HG03558 (cell line): ENCODE measurements at regions not wholly inside any gene's neighbourhood (a gene's known extent, or its start where the extent isn't known, plus 50 kb on each side); places are given as distances from the start of the nearest gene placed in this dataset.

Experiments used
- ATAC-seq: cut with Tn5 transposase; IDR thresholded peaks from one replicate; pipeline ENCODE4 v1.9.1; 2021; ENCODE audit warnings: moderate number of reproducible peaks; ENCODE audit not compliant: unreplicated experiment; ENCODE audit errors: extremely low read depth

DNA sequence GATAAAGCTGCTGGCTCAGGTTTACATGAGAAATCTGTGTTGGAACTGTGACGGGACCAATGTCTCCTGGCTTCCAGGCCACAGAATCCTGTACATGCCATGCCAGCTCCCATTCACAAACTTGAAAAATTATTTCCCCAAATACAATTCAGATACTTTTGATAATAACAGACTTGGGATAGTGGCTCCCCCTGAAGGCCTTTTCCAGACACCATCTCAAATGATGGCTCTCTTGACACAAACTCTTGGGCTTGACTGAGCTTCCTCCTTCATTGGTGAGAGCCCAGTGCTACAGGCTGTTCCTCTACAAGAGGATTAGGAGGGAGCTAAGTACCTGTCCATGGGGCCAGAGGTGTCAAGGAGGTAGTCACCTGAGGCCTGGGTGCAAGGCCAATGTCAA lies 104.7 kb upstream of the PAX6 start:
- no peak for ATAC-seq

DNA sequence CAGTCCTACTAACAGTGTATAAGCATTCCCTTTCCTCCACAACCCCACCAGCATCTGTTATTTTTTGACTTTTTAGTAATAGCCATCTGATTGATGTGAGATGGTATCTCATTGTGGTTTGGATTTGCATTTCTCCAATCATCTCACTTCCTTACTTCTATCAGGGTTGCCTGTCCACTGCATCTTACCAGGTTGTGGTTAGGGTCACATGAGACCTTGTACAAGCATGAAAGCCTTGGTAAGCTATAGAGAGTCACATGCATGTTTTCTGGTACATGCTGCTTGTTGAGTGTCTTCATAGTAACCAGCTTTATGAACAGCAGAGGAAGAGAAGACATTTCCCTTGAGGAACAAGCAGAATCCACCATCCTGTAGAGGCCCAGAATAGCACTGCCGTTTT lies 102.9 kb upstream of the PAX6 start:
- no peak for ATAC-seq

DNA sequence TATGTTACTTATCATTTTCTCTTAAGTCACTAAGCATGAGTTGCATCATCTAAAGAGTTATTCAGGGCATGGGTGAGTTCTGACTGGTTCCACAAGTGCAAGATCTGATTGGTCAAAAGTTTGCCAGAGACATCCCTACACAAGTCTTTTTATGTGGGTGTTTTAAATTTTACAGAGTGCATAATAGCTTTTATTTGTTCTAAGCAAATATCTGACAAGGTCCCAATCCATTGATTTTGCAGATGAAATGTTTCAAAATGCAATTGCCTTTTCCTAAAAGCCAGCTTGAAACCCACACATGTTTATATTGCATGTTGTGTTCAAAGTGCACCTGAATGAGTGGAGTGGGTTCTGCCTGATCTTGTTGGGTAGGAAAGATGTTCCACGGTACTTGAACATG lies 101.7 kb upstream of the PAX6 start:
- no peak for ATAC-seq

DNA sequence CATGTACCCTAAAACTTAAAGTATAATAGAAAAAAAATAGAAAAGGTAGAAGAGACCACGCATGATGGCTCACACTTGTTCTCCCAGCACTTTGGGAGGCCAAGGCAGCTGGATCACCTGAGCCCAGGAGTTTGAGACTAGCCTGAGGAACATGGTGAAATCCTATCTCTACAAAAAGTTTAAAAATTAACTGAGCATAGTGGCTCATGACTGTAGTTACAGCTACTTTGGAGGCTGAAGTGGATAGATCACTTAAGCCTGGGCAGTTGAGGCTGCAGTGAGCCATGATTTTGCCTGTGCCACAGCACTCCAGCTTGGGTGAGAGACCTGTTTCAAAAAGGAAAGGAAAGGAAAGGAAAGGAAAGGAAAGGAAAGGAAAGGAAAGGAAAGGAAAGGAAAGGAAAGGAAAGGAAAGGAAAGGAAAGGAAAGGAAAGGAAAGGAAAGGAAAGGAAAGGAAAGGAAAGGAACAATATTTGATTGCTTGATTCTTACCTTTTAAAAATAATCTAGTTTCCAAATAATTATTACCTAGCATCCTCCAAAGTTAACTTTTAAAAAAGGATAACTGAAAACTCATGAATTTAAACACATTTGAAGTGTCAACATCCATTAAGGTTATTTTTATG lies 99.9 kb upstream of the PAX6 start:
- ATAC-seq, result no peak

DNA sequence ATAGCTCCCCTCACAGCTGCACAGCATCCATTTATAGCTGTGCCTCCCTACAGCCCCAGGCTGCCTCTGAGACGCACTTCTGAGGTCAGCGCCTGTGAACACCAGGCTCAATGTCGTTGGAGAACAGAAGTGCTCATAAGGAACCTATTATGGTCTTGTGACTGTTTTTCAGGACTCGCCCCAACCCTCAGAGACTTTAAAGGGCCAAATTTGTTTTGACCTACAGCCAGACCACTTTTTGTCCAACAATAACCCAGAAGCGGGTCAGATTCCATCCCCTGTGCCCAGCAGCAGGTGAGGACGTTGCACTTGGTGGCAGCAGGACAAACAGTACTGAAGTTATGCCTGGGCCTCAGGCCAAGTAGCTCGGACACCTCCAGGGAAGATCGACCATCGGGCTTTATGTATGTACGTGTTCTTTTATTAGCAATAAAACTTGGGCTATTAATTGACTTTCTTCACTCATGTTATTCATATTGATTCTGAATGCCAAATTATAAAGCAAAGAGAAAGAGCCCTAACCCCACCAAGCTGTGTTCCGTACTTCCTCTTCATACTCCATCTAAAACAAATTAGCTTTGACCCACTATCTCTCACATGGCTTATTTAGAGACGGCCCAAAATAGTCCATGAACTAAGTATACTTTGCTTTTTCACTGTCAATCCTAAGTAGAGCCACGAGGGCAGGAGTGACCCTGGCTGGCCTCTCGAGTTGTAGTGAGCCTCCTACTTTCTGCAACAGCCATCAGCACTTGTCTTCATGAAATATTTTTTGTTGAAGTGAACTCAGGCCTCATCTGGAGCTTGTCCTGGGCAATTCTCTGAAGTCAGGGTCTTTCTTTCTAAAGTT lies 92.3 kb upstream of the PAX6 start:
- ATAC-seq, result no peak

DNA sequence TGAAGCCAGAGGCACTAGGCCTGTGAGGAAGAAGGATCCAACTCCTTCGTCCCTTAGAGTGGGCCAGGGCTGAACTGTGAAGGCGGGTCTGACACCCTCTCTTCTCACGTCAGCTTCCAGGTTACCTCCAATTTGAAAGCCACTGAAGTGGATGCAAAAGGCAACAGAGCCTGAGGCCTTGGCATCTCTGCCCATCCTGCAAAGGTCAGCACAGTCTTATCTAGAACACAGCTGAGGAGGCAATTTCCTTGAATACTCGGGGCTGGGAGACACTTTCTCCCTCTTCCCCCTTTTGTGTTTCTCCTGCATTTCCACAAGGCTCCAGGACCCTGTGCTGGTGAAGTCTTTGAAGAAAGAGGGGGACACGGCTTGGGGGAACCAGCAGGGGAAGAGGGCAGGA lies 91.6 kb upstream of the PAX6 start:
- ATAC-seq, result no peak

DNA sequence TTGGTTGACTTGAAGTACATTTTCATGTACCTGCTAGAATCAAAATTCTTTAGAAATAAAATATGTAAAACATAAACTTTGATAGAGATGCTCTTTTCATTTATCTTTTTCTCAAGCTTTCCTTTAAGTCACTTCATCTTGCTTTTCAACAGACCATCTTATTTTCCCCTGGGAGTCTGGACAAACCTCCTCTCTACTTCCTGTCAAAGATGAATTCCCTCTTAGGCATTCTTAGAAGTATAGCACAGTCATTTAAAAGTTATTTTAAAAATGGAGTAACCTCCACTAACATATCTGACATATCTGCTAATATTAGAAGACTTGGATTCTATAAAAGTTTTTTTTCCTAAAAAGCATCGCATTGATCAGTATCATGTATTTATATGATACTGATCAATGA lies 84.8 kb upstream of the PAX6 start:
- no peak for ATAC-seq

DNA sequence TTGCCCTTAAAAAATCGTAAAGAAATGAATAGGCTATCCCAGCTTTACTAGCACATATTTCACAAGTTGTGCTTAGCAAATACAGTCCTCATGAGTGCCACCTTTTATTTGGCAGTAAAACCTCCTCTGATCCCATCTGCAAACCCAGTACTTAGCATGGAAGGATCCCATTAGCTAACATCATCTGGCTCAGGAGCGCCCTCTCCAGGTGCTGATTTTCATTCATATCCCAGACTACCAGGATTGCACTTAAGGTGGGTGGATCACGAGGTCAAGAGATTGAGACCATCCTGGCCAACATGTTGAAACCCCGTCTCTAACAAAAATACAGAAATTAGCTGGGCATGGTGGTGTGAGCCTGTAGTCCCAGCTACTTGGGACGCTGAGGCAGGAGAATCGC lies 76.1 kb upstream of the PAX6 start:
- ATAC-seq, result no peak

DNA sequence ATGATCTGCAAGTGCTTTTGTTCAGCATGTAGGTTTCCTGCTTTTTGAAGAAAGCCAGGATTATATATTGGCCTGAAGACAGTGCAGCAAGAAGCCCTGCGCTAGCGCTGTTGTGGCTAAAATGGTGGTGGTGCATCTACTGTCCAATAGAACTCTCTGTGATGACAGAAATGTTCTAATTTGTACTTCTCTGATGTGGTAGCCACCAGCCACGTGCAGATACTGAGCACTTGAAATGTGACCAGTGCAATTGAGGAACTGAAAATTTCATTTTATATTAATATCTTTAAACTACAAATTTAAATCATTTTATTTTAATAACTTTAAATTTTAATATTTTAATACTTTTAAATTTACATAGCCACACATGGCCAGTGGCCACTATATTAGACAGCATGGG lies 73.0 kb upstream of the PAX6 start:
- no peak for ATAC-seq

DNA sequence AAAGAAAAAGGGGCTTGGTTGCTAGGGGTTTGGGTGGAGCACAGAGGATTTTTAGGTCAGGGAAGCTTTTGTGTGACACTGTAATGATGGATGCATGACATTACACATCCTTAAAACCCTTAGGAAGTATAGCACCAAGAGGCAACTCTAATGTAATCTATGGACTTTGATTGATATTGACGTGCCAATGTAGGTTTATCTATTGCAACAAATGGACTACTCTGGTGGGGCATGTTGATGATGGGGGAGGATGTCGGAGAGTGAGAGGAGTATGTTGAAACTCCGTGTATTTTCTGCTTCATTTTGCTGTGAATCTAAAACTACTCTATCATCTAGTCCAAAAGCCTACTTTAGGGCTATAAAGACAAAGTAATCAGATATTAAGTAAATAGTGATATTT lies 72.3 kb upstream of the PAX6 start:
- ATAC-seq, result no peak

DNA sequence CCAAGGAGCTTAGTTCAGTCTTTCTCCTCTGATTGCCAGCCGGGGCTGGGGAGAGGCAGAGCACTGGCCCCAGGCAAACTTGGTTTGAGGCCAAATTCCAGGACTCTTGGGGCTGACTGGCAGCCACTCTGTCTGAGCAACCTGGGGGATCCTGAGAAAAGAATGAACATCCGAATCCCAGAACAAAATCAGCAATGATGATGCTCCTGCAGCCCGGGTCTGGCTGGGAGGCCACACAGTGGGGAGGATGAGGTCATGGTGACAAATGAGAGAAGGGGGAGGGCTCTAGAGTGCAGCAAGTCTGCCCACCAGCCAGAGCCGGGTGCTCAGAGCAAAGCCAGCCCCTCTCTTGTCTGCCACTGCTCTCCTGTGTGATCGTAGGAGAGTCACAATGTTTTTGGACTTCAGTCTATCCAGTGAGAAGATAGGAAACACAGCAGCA lies 71.8 kb upstream of the PAX6 start:
- no peak for ATAC-seq

DNA sequence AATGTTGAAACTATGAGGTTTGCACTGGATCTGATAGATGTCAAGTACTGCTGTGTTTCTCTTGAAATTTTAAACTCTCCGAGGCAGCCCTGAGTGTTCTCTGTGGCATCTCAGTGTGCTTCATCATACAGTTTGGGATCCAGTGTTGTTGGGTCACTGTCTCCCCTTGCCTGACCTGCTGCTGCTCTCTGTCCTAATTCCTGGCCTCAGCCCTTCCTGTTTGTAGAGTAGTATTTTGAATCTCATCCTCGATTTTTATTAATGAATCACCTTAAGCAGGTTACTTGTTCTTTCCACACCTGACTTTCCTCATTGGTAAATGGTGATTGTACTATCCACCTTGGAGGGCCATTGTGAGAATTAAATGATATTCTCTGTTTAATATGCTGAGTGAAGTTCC lies 70.7 kb upstream of the PAX6 start:
- no peak for ATAC-seq

DNA sequence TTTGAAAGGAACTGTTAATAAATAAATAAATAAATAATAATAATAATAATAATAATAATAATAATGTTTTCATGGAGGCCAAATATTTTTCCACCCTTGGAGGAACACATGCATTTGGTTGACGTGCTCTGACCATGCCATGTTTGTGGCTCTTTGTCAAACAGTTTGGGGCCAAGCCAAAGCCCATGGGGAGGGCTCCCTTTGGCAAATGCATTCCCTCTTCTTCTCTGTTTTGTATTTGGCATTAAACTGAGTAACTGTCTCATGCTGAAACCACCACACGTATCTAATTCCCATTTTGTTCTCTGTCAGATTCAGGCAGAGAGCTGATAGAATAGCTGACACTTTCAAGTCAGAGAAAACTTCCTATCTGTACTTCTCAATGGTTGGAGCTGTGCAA lies 68.6 kb upstream of the PAX6 start:
- no peak for ATAC-seq

DNA sequence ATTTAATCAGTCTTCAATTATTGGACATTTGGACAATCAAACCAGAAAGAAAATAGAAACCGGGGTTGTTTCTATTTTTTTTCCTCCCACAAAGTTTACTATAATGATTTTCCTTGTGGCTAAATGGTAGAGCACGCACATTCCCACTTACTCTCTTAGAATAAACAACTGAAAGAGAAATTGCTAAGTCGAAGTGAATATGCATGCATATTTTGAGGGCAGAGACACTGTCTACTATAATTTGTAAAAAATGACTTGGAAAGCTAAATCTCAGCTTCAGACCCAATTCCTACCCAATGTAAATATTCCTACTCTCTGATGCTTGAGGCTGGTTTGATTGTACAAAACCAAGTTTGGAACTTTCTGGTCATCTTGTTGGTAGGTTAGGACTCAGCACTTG lies 66.7 kb upstream of the PAX6 start:
- no peak for ATAC-seq

DNA sequence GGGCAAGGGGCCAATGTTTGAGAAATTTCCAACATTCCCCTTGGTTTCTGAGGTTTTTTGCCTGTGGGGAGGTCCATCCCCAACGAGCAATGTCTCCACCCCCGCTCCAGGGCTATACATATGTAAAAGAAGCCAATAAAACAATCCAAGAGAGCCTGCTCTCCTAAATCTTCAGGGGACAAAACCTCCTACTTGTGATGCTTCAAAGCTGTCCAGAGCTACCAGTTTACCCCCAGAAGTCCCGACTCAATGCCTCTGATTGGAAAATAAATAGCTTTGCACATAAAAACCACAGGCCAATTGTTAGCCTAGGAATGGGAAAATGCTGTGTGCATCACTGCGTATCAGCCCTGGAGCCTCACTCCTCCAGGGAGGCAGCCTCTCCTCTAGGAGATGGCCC lies 66.0 kb upstream of the PAX6 start:
- no peak for ATAC-seq

DNA sequence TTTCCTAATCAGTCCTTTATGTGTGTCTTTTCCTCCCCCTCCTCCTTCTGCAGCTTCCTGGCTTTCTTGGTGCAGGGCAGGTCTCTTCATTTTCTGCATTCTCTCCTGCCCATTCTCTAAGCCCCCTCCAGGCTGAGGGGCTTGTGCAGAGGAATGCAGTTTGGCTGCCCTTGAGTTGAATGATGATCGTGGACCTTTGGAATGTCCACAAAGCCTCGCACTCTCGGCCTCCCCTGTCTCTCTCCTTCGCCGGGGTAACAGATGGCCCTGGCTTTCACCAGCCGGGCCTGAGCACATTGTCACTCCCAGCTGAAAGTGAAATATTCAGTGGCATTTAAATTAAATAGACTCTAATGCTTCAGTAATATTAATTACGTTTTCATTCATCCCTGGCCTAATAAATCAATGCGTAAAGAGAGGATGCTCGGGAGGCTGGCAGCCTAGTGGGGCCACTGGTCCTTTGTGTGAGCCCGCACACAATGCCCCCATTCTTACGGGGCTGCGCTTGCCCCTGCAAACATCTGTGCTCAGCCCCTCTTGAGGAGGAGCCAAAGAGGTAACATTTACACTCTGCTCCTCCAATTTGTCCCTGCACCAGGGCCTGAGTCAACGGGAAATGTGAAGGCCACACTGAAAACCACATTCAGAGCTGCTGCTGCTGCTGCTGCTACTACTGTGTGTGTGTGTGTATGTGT lies 64.9 kb upstream of the PAX6 start:
- no peak for ATAC-seq

DNA sequence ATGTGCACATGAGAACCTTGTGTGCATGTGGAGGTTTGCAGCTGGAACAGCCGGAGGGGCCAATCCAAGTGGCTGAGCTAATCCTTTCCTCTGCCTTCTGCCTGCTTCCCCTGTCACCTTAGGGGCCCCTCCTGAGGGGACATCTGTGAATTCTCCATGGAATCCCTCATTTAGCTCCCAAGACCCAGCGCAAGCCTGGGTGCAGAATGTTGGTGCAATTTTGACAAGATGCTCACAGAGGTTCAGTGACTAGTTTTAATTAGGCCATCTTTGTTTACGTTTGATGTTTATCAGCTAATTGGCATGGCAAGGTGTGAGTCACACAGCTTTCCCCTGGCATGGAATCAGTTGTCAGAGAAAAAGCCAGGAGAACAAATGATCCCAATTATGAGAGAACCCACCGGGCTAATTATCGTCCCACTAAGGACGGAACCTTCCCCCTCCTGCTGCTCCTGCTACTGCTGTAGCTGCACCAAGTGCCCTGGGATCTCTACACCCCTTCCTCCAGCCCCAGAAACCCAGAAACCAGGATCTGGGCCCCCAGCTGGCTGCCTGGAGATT lies 63.6 kb upstream of the PAX6 start:
- no peak for ATAC-seq

DNA sequence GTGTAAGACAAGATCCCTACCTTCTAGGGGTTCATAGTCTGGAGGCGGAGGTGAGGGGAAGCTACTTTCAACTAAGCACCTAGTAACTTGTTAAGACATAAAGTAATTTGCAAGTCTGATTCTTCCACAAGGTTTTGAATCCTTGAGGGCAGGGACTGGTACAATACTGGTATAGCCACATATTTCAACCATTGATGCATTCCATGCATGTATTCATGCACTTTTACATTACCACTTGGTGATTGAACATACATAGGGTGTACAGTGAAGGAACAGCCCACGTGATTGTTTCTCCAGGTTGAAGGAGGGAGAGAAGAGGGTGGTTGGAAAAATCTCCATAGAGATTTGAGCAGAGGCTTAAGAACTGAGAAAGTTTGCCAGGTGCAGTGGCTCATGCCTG lies 62.0 kb upstream of the PAX6 start:
- no peak for ATAC-seq

DNA sequence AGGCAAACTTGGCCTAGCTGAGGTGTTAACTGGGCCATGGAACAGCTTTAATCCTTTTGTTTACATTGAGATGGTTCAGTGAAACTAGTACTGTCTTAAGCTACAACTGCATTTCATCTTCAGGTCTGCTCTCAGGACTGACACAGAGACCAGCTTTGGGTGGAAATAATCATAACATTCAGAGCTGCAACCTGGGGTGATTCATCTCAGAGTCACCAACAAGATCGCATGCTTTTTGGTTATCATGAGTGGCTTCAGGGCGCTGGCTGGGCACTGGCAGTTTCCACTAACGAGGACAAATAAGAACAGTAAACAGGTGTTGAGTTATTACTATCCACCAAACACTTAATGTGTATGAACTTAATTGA lies 60.9 kb upstream of the PAX6 start:
- ATAC-seq, result no peak

DNA sequence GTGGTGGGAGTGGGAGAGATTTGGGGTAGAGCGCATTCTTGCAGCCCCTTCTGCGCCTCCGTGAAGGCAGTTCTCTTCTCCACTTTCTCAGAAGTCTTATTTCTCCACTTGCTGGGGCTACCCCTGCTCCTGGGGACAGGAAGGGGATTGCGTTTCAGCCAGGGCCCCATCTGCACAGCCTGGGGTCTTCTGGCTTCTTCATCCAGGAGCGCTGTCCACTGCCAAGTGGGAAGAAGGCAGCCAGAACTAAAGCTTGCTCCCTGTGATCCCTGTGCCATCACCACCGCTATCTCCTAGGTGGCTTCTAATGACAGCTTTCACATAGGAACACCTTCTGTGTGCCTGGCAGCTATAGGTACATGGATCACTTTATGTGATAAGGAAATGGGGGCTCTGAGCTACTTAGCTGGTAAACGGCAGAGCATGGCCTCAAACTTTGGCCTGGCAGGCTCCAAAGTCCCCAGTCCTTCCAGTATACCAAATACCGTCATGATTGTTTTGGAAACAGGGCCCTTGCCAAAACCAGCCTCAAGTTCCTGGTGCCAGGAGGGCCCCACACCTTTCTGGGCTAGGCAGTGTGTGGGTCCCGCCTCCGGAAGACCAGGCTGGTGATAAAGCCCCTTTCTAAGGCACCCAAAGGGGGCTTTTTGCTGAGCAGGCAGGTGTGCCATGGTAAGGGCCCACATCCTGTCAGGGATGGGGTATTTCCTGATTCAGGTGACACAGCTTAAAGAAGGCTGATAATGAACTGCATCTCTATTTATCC lies 60.4 kb upstream of the PAX6 start:
- no peak for ATAC-seq
